SU-DHL-6 (cell line): ENCODE measurements at regions not wholly inside any gene's neighbourhood (a gene's known extent, or its start where the extent isn't known, plus 50 kb on each side); places are given as distances from the start of the nearest gene placed in this dataset.

Experiments
- H2AFZ ChIP-seq: fragments of 200-600 bp; sonication (generic); 2 replicates; pipeline ENCODE4 v1.6.1; 2014; ENCODE audit warnings: low read depth, mild to moderate bottlenecking, moderate library complexity, mixed read lengths, antibody characterized with exemption, low read length; ENCODE audit not compliant: severe bottlenecking
- H3F3A ChIP-seq: fragments of 200-600 bp; shearing (Covaris generic); 2 replicates; pipeline ENCODE4 v1.6.0; 2016; ENCODE audit warnings: antibody characterized with exemption, mild to moderate bottlenecking; ENCODE audit not compliant: insufficient read depth
- H3K27ac ChIP-seq: fragments of 200-600 bp; sonication (generic); 2 replicates; pipeline ENCODE4 v1.5.1; 2016; ENCODE audit warnings: low read depth, mild to moderate bottlenecking, low read length, moderate library complexity, mixed read lengths
- H3K27me3 ChIP-seq: fragments of 200-600 bp; sonication (generic), shearing (Covaris generic); 2 replicates; pipeline ENCODE4 v1.6.0; 2014; ENCODE audit warnings: mild to moderate bottlenecking, low read length
- H3K36me3 ChIP-seq: fragments of 200-600 bp; sonication (generic); 2 replicates; pipeline ENCODE4 v1.6.1; 2014; ENCODE audit warnings: mild to moderate bottlenecking, low read length, mixed read lengths
- H3K4me2 ChIP-seq: fragments of 300-600, 200-600 bp; shearing (Covaris generic), sonication (generic); 2 replicates; pipeline ENCODE4 v1.6.0; 2014; ENCODE audit warnings: low read length, low read depth, mild to moderate bottlenecking; ENCODE audit not compliant: poor library complexity, severe bottlenecking
- H3K4me3 ChIP-seq: fragments of 200-600 bp; sonication (generic); 2 replicates; pipeline ENCODE4 v1.5.1; 2014; ENCODE audit warnings: antibody characterized with exemption, low read length, mild to moderate bottlenecking, mixed read lengths; ENCODE audit not compliant: insufficient read depth, poor library complexity, severe bottlenecking
- H3K79me2 ChIP-seq: fragments of 200-600 bp; sonication (generic); 2 replicates; pipeline ENCODE4 v1.6.1; 2014; ENCODE audit warnings: mild to moderate bottlenecking, low read length, moderate library complexity; ENCODE audit not compliant: insufficient read depth
- H3K9ac ChIP-seq: fragments of 200-600 bp; sonication (generic); 2 replicates; pipeline ENCODE4 v1.7.0; 2014; ENCODE audit warnings: mild to moderate bottlenecking, low read length
- H3K9me2 ChIP-seq: fragments of 200-600 bp; sonication (generic); replicated peaks from 2 replicates; pipeline ENCODE4 v1.6.1; 2014; ENCODE audit warnings: low read length; ENCODE audit not compliant: insufficient read depth
- H3K9me3 ChIP-seq: fragments of 200-600 bp; sonication (generic); 2 replicates; pipeline ENCODE4 v1.6.1; 2014; ENCODE audit warnings: low read length, mixed read lengths; ENCODE audit not compliant: insufficient read depth
- H4K20me1 ChIP-seq: fragments of 200-600 bp; sonication (generic); 2 replicates; pipeline ENCODE4 v1.6.1; 2014; ENCODE audit warnings: low read depth, mild to moderate bottlenecking, antibody characterized with exemption, low read length, moderate library complexity, mixed read lengths
- EZH2phosphoT487 ChIP-seq: fragments of 200-600 bp; sonication (generic), shearing (Covaris generic); conservative IDR thresholded peaks from 2 replicates; pipeline ENCODE4 v1.6.1; 2018; ENCODE audit warnings: mild to moderate bottlenecking, antibody characterized with exemption, low read length, moderate library complexity, mixed read lengths
- TF ChIP-seq, protein P1 (sequence below): fragments of 200-600 bp; sonication (generic); IDR thresholded peaks from one replicate; pipeline ENCODE4 v1.5.1; 2017; ENCODE audit warnings: antibody characterized with exemption, mild to moderate bottlenecking, low read length, moderate library complexity; ENCODE audit not compliant: insufficient read depth, poor library complexity, severe bottlenecking

DNA sequence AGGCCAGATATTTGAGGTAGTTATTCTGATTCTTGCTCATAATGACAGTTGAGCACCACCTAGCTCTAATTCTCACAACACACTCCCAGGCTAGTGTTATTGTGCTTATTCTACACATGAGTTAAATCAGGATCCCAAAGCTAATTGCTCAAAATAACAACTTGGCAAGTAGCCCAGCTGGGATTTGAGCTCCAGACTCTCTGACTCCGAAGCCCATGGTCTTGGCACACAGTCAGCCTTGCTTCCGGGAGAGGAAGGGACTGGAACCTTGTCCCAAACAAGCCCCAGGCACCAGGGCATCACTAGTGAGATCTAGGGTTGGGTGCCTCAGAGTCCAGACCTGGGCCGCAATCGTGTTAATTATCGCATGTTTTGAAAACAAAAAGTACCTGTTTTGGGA, 101.4 kb downstream of the GPAM start:
- Histone ChIP-seq H3F3A (no peaks in the 10 kb centered on the region), H3K9me2 (no peaks in the 10 kb centered on the region), H3K9ac (no peak overlapping the region), H3K4me3 (no peak overlapping the region), H4K20me1 (no peaks in the 10 kb centered on the region), H3K4me2 (no peak overlapping the region), H3K27ac (no peak overlapping the region), H3K79me2 (no peaks in the 10 kb centered on the region), H2AFZ (no peak overlapping the region), H3K36me3 (no peaks in the 10 kb centered on the region), H3K27me3 (no peaks in the 10 kb centered on the region), H3K9me3 (no peaks in the 10 kb centered on the region)
- TF ChIP-seq, protein P1, sequence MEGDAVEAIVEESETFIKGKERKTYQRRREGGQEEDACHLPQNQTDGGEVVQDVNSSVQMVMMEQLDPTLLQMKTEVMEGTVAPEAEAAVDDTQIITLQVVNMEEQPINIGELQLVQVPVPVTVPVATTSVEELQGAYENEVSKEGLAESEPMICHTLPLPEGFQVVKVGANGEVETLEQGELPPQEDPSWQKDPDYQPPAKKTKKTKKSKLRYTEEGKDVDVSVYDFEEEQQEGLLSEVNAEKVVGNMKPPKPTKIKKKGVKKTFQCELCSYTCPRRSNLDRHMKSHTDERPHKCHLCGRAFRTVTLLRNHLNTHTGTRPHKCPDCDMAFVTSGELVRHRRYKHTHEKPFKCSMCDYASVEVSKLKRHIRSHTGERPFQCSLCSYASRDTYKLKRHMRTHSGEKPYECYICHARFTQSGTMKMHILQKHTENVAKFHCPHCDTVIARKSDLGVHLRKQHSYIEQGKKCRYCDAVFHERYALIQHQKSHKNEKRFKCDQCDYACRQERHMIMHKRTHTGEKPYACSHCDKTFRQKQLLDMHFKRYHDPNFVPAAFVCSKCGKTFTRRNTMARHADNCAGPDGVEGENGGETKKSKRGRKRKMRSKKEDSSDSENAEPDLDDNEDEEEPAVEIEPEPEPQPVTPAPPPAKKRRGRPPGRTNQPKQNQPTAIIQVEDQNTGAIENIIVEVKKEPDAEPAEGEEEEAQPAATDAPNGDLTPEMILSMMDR = no peak
- TF ChIP-seq EZH2phosphoT487 = no peak

DNA sequence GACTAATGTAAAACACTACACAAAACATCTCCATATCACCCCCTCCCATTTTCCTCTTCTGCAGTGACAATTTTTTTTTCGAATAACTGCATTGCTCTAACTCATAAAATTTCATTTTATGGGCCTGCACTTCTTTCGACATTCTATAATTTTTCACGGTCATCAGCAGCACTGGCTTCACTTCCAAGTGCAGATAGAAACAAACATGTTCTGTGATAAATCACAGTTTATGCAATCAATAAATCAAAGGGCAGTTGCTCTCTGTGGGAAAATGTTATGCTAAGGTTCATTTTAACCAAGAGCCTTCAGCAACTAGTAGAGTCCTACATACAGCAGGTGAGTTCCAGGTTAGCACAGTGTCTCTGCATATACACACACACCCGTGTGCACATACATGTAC, 100.1 kb downstream of the GPAM start:
- no peak overlapping the region for H3K27ac ChIP-seq
- H3K9me2 ChIP-seq = no peaks in the 10 kb centered on the region
- H3K27me3 ChIP-seq = no peaks in the 10 kb centered on the region
- H2AFZ ChIP-seq = no peak overlapping the region
- H3K4me2 ChIP-seq = no peak overlapping the region
- H3K4me3 ChIP-seq = no peak overlapping the region
- no peaks in the 10 kb centered on the region for H3K36me3 ChIP-seq
- no peaks in the 10 kb centered on the region for H3K9me3 ChIP-seq
- H3K9ac ChIP-seq = no peak overlapping the region
- TF ChIP-seq EZH2phosphoT487 = no peak
- TF ChIP-seq, protein P1 = no peak
- no peaks in the 10 kb centered on the region for H3F3A ChIP-seq
- no peaks in the 10 kb centered on the region for H4K20me1 ChIP-seq
- H3K79me2 ChIP-seq = no peaks in the 10 kb centered on the region

DNA sequence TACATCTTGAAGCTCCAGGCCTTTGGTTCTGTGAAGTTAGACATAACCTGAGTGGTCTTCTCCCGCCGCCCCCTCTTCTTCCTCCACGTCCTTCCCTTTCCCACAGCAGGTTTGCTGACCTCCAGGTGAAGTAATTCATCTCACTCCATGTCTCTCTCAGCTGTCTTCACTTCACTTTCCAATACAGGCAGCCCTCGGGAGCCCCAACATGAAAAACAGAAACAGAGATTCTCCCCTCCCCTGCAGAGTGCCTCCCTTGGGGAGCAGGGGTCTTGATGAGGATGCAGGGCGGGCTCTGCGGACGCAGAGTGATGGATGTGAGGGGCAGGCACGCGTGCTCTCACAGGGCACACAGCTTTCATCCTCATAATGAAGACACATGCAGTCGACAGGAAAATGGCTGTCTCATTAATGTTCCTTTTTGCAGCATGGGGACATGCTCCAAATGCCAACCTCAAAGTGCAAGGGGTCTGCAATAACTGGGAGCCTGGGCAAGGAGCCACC, 95.6 kb downstream of the GPAM start:
- no peaks in the 10 kb centered on the region for H4K20me1 ChIP-seq
- no peak overlapping the region for H2AFZ ChIP-seq
- H3K9ac ChIP-seq = no peak overlapping the region
- H3K79me2 ChIP-seq = no peaks in the 10 kb centered on the region
- no peaks in the 10 kb centered on the region for H3K36me3 ChIP-seq
- TF ChIP-seq, protein P1 = no peak
- TF ChIP-seq EZH2phosphoT487 = no peak
- no peaks in the 10 kb centered on the region for H3K27me3 ChIP-seq
- H3K4me3 ChIP-seq = no peak overlapping the region
- H3K9me3 ChIP-seq = no peaks in the 10 kb centered on the region
- H3K9me2 ChIP-seq = no peaks in the 10 kb centered on the region
- H3K4me2 ChIP-seq = no peak overlapping the region
- no peak overlapping the region for H3K27ac ChIP-seq
- no peaks in the 10 kb centered on the region for H3F3A ChIP-seq

DNA sequence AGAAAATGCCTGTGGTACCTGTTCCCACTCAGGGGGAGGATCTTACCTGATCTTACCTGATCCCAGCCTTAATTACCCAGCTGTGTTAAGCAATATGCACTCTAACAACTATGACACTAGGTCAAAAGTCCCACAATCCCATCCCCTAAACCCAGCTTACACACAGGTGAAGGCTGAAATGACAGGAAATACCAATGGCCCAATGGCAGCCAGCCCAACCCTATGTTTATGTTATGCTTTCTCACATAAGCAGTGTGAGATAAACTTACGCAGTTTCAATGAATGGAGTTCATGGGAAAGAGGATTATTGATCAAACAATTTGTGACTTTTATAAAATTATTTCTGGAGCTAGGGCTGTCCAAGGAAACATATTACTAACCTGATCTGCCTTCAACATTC, 91.9 kb downstream of the GPAM start:
- no peaks in the 10 kb centered on the region for H3K9me2 ChIP-seq
- no peaks in the 10 kb centered on the region for H3K27me3 ChIP-seq
- no peaks in the 10 kb centered on the region for H4K20me1 ChIP-seq
- no peak overlapping the region for H2AFZ ChIP-seq
- H3F3A ChIP-seq = no peaks in the 10 kb centered on the region
- TF ChIP-seq, protein P1 = no peak
- no peak for TF ChIP-seq EZH2phosphoT487
- H3K9me3 ChIP-seq = no peaks in the 10 kb centered on the region
- H3K9ac ChIP-seq = no peak overlapping the region
- no peaks in the 10 kb centered on the region for H3K79me2 ChIP-seq
- H3K27ac ChIP-seq = no peak overlapping the region
- H3K36me3 ChIP-seq = no peaks in the 10 kb centered on the region
- H3K4me2 ChIP-seq = no peak overlapping the region
- H3K4me3 ChIP-seq = no peak overlapping the region
